Activated CD4-positive, alpha-beta memory T cell treated with anti-CD3 and anti-CD28 coated beads, Interleukin-2, amount 10 ng/mL, durations not matched to agents 7 days and 5 days (primary cell): ENCODE measurements at regions not wholly inside any gene's neighbourhood (a gene's known extent, or its start where the extent isn't known, plus 50 kb on each side); places are given as distances from the start of the nearest gene placed in this dataset.

Experiments
- CTCF ChIA-PET: fragments of 350-600 bp; sonication (Branson Sonifier 250); formaldehyde crosslinking; loops from one replicate; lab custom pipeline; 2021; ENCODE audit warnings: antibody characterized with exemption, inconsistent platforms; lab: Charles Lee
- POLR2A ChIA-PET: fragments of 350-600 bp; sonication (Branson Sonifier 250); formaldehyde crosslinking; loops from one replicate; lab custom pipeline; 2021; ENCODE audit warnings: antibody characterized with exemption; lab: Charles Lee
- DNase-seq: peaks from one replicate; pipeline ENCODE4 v3.0.0-alpha.2; 2020
- H3K27ac Mint-ChIP-seq: one replicate; pipeline ENCODE4 v1.8.0; 2021; ENCODE audit warnings: mild to moderate bottlenecking, mixed read lengths
- H3K27me3 Mint-ChIP-seq: one replicate; pipeline ENCODE4 v1.8.0; 2021; ENCODE audit warnings: mixed read lengths
- H3K36me3 Mint-ChIP-seq: one replicate; pipeline ENCODE4 v1.8.0; 2021; ENCODE audit warnings: low read depth, mixed read lengths
- H3K4me1 Mint-ChIP-seq: one replicate; pipeline ENCODE4 v1.8.0; 2021; ENCODE audit warnings: mixed read lengths
- H3K4me3 Mint-ChIP-seq: one replicate; pipeline ENCODE4 v1.8.0; 2021; ENCODE audit warnings: mild to moderate bottlenecking, mixed read lengths
- H3K9me3 Mint-ChIP-seq: one replicate; pipeline ENCODE4 v1.8.0; 2021; ENCODE audit warnings: mixed read lengths

DNA sequence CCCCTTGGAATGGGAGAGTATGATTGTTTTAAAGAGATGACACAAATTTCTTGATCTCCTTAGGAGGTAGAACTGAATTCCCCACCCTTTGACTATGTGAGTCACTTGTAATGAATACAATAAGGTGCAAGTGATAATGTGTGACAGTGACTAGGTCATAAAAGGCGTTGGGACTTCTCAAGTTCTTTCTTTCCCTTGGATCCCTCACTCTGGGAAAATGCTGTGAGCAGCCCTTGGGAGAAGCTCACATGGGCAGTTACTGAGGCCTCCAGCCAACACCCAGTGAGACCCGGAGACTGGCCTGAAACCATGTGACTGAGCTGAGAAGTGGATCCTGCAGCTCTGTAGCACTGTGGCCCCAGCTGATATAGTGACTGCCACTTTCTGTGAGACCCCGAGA is 66.4 kb upstream of the FAM180A start:
- ChIA-PET CTCF (interaction anchor here (1.3 kb wide), 1 partner anchor 14 kb away, joined by 3 read pairs; no protein-coding TSS in a partner anchor), POLR2A (no interaction called here)
- H3K4me3 Mint-ChIP-seq: no peak overlapping the region
- H3K36me3 Mint-ChIP-seq: no peaks in the 10 kb centered on the region
- DNase-seq: no peak
- H3K27me3 Mint-ChIP-seq: no peaks in the 10 kb centered on the region
- no peaks in the 10 kb centered on the region for H3K4me1 Mint-ChIP-seq
- no peak overlapping the region for H3K27ac Mint-ChIP-seq
- H3K9me3 Mint-ChIP-seq: no peaks in the 10 kb centered on the region

DNA sequence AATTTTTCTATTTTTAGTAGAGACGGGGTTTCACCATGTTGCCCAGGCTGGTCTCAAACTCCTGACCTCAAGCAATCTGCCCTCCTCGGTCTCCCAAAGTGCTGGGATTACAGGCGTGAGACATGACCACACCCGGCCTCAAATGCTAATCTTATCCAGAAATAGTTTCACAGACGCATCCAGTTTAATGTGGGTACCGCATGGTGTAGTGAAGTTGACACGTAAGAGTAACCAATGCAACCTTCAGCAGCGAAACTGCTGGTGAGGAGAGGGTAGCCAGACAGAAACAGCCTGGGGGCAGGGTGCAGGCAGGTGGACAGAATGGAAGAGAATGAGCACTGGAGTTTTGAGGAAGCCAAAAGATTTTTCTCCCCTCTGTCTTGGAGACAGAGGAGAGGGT is 63.5 kb upstream of the FAM180A start:
- POLR2A ChIA-PET: no interaction called here
- H3K27ac Mint-ChIP-seq: no peak overlapping the region
- no peaks in the 10 kb centered on the region for H3K36me3 Mint-ChIP-seq
- peaks cover 1% of the 10 kb centered on the region for H3K4me1 Mint-ChIP-seq
- no peaks in the 10 kb centered on the region for H3K9me3 Mint-ChIP-seq
- H3K27me3 Mint-ChIP-seq: no peaks in the 10 kb centered on the region
- CTCF ChIA-PET: no interaction called here
- DNase-seq: no peak
- H3K4me3 Mint-ChIP-seq: no peak overlapping the region

DNA sequence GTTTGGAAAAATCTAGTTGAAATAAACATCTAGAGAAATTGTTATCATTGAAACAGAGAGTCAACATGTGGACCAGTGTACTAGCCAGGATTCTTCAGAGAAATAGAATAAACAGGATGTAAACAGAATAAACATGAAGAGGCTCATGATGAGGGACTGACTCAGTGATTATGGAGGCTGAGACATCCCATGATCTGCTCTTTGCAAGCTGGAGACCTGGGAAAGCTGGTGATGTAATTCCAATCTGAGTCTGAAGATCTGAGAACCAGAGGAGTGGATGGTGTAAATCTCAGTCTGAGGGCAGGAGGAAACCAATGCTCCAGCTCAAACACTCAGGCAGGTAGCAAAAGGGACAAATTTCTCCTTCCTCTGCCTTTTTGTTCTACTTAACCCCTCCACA is 62.9 kb upstream of the FAM180A start:
- H3K4me1 Mint-ChIP-seq: peaks cover 1% of the 10 kb centered on the region
- no peak overlapping the region for H3K27ac Mint-ChIP-seq
- H3K9me3 Mint-ChIP-seq: no peaks in the 10 kb centered on the region
- CTCF ChIA-PET: no interaction called here
- H3K27me3 Mint-ChIP-seq: no peaks in the 10 kb centered on the region
- no peak for DNase-seq
- H3K4me3 Mint-ChIP-seq: no peak overlapping the region
- H3K36me3 Mint-ChIP-seq: no peaks in the 10 kb centered on the region
- POLR2A ChIA-PET: no interaction called here

DNA sequence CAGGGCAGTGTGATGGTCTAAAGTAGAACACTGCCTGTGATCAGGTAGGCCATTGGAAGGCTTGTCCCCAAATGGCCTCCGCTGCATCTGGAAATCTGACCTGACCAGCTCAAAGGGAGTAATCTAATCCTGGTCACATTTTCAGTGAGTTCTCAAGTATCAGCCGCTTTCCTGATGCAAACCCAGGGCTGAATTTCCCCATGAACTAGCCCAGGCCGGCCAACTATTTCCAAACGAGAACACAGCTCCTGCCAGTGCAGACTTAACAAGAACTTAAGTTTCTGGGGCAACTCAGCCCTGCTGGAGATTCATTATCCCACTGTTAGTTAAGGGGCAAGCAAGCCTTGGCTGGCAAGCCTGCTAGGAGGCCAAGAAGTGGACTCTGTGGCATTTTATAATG is 59.6 kb upstream of the FAM180A start:
- DNase-seq: no peak
- POLR2A ChIA-PET: no interaction called here
- no peaks in the 10 kb centered on the region for H3K27me3 Mint-ChIP-seq
- H3K27ac Mint-ChIP-seq: no peak overlapping the region
- H3K4me3 Mint-ChIP-seq: no peak overlapping the region
- H3K36me3 Mint-ChIP-seq: no peaks in the 10 kb centered on the region
- CTCF ChIA-PET: interaction anchor here (0.7 kb wide), 1 partner anchor 144 kb away, joined by 3 read pairs; no protein-coding TSS in a partner anchor
- peaks cover 1% of the 10 kb centered on the region for H3K4me1 Mint-ChIP-seq
- H3K9me3 Mint-ChIP-seq: no peaks in the 10 kb centered on the region

DNA sequence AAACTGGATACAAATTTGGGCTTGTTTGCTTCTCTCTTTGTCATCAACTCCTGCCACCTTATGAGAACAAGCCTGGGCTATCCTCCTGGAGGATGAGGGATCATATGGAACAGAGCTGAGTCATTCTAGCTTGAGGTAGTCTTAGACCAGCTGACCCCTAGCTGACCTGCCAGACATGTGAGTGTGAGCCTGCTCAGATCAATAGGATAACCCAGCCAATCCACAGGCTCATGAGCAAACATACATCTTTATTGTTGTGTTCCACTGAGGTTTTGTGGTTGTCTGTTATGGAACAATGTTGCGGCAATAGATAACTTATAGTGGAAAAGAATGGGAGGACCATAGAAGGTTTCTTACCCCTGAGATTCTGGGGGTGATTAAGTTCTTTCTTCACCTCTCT is 54.5 kb upstream of the FAM180A start:
- H3K4me1 Mint-ChIP-seq: peaks cover 5% of the 10 kb centered on the region
- no peak for DNase-seq
- CTCF ChIA-PET: interaction anchor here (6.3 kb wide), 1 partner anchor 206 kb away, joined by 47 read pairs; no protein-coding TSS in a partner anchor
- no peak overlapping the region for H3K4me3 Mint-ChIP-seq
- H3K9me3 Mint-ChIP-seq: no peaks in the 10 kb centered on the region
- POLR2A ChIA-PET: no interaction called here
- no peaks in the 10 kb centered on the region for H3K36me3 Mint-ChIP-seq
- H3K27ac Mint-ChIP-seq: no peak overlapping the region
- H3K27me3 Mint-ChIP-seq: peaks cover 3% of the 10 kb centered on the region

DNA sequence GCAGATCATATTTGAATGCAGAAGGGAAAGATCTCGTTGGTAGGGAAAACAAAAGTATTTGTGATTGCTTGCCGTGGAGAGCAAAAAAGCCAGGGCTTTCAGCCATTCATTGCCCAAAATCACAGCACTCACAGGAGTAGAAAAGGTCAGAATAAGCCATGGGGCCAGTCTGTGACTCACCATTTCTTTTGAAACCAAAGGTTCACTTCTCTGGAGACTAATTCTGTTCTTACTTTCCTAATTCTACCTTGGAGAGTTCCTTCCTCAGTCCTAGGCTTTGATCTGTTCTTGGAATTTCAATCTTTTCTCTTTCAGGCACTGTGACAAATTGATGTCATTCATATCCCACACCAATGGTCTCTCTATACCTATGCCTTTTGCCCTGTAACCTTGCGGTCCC is 54.1 kb upstream of the FAM180A start:
- ChIA-PET CTCF (interaction anchor here (0.8 to 6.3 kb wide), 2 partner anchors 8 to 206 kb away, joined by 3 to 47 read pairs; no protein-coding TSS in a partner anchor), POLR2A (no interaction called here)
- Mint-ChIP-seq H3K4me1 (peaks cover 5% of the 10 kb centered on the region), H3K4me3 (no peak overlapping the region), H3K9me3 (no peaks in the 10 kb centered on the region), H3K27me3 (peaks cover 3% of the 10 kb centered on the region), H3K27ac (no peak overlapping the region), H3K36me3 (no peaks in the 10 kb centered on the region)
- no peak for DNase-seq

DNA sequence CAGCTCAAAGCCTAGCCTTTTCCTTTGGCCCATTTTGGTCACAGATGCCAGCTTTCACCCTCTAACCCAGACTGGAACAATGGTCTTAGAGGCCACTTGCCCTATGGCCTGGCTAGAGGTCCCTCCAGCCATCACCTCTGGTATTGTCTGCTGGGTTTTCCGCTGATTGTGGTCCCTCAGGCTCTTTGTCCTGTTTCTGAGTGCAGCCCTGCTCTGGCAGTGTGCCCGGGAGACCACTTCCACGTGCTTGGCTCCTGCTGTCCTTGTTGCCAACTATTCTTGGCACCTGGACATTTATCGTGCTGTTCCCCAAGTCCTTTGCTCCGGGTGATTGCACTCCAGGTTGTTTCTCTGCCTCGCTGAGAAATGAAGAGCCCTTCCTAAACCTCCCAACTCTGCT is 53.3 kb upstream of the FAM180A start:
- no peaks in the 10 kb centered on the region for H3K9me3 Mint-ChIP-seq
- DNase-seq: no peak
- no peak overlapping the region for H3K4me3 Mint-ChIP-seq
- H3K4me1 Mint-ChIP-seq: peaks cover 5% of the 10 kb centered on the region
- CTCF ChIA-PET: interaction anchor here (0.7 to 6.3 kb wide), 6 partner anchors 8 to 216 kb away, joined by 3 to 47 read pairs (median 3); no protein-coding TSS in a partner anchor
- POLR2A ChIA-PET: interaction anchor here (1.2 kb wide), 1 partner anchor 29 kb away, joined by 3 read pairs; no protein-coding TSS in a partner anchor
- H3K27ac Mint-ChIP-seq: no peak overlapping the region
- H3K27me3 Mint-ChIP-seq: peaks cover 3% of the 10 kb centered on the region
- H3K36me3 Mint-ChIP-seq: no peaks in the 10 kb centered on the region

DNA sequence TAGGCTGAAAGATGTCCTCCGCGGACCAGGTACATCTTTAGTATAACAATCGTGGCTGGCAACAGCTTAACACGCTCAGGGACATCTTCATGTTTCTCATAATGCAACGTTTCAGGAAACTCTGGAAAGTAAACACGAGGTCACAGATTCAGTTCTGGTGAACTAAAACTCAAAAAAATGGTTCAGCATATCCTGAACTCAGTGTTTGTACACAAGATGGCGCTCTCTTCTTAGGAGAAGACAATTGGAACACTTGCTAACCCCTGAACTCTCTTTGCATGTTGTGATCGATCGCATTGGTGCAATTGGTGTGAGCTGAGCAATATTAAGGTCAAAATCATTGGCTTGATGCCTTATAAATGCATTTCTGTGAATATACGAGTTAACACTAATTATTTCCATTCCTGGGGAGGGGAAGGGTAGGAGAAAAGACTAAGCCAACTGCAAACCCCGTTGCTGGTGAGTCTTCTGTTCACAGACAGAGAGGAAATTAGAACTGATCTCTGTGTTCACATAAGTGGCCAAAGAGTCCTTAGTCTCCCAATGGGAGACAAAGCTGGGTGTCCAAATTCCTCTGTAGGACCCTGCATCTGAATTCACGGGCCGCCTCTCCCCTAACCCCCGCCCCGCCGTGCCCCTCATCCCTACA is 52.6 kb upstream of the FAM180A start:
- ChIA-PET POLR2A (interaction anchor here (1.2 kb wide), 1 partner anchor 30 kb away, joined by 3 read pairs; no protein-coding TSS in a partner anchor), CTCF (interaction anchor here (0.7 to 6.3 kb wide), 13 partner anchors 13 to 491 kb away, joined by 3 to 47 read pairs (median 3); no protein-coding TSS in a partner anchor)
- H3K9me3 Mint-ChIP-seq: no peaks in the 10 kb centered on the region
- DNase-seq: peak; percentile 19
- H3K4me1 Mint-ChIP-seq: peaks cover 5% of the 10 kb centered on the region
- H3K27ac Mint-ChIP-seq: no peak overlapping the region
- H3K27me3 Mint-ChIP-seq: peaks cover 3% of the 10 kb centered on the region
- no peak overlapping the region for H3K4me3 Mint-ChIP-seq
- H3K36me3 Mint-ChIP-seq: no peaks in the 10 kb centered on the region

DNA sequence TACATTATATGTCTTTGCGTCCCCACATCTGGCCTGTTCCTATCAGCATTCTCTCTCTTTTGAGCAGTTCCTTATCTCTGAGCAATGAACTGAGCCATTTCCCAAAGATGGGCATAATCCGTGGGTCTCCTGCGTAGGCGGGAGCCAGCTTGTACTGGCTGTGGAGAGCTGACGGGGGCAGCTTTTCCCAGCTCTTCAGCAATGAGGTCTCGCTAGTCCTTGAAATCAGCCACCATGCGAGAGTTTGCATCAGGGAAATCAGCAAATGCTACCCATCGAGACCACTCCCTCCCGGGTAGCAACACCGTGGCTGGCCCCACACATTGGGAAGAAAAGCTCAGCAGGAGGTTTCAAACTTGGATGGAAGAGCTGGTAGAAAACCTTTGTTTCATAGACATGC is 51.9 kb upstream of the FAM180A start:
- H3K9me3 Mint-ChIP-seq: no peaks in the 10 kb centered on the region
- H3K4me1 Mint-ChIP-seq: peaks cover 5% of the 10 kb centered on the region
- CTCF ChIA-PET: interaction anchor here (0.7 to 6.3 kb wide), 9 partner anchors 14 to 492 kb away, joined by 3 to 47 read pairs (median 3); no protein-coding TSS in a partner anchor
- H3K4me3 Mint-ChIP-seq: no peak overlapping the region
- no peak for DNase-seq
- no peaks in the 10 kb centered on the region for H3K36me3 Mint-ChIP-seq
- no peak overlapping the region for H3K27ac Mint-ChIP-seq
- POLR2A ChIA-PET: interaction anchor here (1.2 kb wide), 1 partner anchor 31 kb away, joined by 3 read pairs; no protein-coding TSS in a partner anchor
- peaks cover 3% of the 10 kb centered on the region for H3K27me3 Mint-ChIP-seq

DNA sequence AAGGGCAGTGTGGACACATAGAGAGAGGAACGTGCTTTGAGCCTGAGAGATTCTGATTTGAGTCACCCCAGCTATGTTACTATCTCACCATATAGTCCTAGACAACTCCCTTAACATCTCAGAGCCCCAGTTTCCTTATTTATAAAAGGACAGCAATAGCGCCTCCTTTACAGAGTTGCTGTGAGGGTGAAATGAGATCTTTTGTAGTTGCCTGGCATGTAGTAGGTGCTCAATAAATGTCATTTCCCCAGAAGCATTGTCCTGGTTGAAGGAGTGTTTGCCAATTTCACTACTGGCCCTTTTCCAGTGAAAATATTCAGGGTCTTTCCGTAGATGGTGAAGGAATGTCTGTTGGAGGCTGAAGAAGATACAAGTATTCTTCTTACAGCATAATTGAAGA is 51.3 kb upstream of the FAM180A start:
- no peaks in the 10 kb centered on the region for H3K36me3 Mint-ChIP-seq
- H3K27ac Mint-ChIP-seq: no peak overlapping the region
- POLR2A ChIA-PET: no interaction called here
- H3K9me3 Mint-ChIP-seq: no peaks in the 10 kb centered on the region
- no peak overlapping the region for H3K4me3 Mint-ChIP-seq
- CTCF ChIA-PET: interaction anchor here (1.0 to 6.3 kb wide), 3 partner anchors 15 to 209 kb away, joined by 3 to 47 read pairs (median 3); no protein-coding TSS in a partner anchor
- DNase-seq: no peak
- H3K4me1 Mint-ChIP-seq: peaks cover 5% of the 10 kb centered on the region
- peaks cover 3% of the 10 kb centered on the region for H3K27me3 Mint-ChIP-seq
